ENCODE measurements at regions not wholly inside any gene's neighbourhood (a gene's known extent, or its start where the extent isn't known, plus 50 kb on each side); places are given as distances from the start of the nearest gene placed in this dataset.

GRCh38 chr7:25594122-25594521 lies 365.8 kb upstream of the NPVF start:
- ChIA-PET POLR2A (ENCODE audit: low non-redundant PET) (no interaction called here), CTCF (interaction anchor here (0.6 kb wide), 2 partner anchors 20 to 821 kb away, joined by 3 to 5 read pairs; no protein-coding TSS in a partner anchor)
- H3K27ac ChIP-seq: no peak overlapping the region
- TF ChIP-seq CTCF (conservative IDR thresholded peaks at IDR 0.05; ENCODE audit: low read depth): no peak
- no peak for DNase-seq (ENCODE audit: low spot score)

- POLR2A ChIA-PET (ENCODE audit: low non-redundant PET): no interaction called here
- CTCF ChIA-PET: interaction anchor here (0.6 kb wide), 2 partner anchors 20 to 820 kb away, joined by 3 to 5 read pairs; no protein-coding TSS in a partner anchor
- no peak for TF ChIP-seq CTCF (conservative IDR thresholded peaks at IDR 0.05; ENCODE audit: low read depth)
- DNase-seq (ENCODE audit: low spot score): no peak
- H3K27ac ChIP-seq: no peak overlapping the region
These were observed 366.4 kb upstream of the NPVF start for GRCh38 chr7:25594728-25595127.

GRCh38 chr7:25595996-25596395 lies 367.7 kb upstream of the NPVF start:
- no peak overlapping the region for H3K27ac ChIP-seq
- DNase-seq (ENCODE audit: low spot score): no peak
- ChIA-PET CTCF (no interaction called here), POLR2A (ENCODE audit: low non-redundant PET) (no interaction called here)
- no peak for TF ChIP-seq CTCF (conservative IDR thresholded peaks at IDR 0.05; ENCODE audit: low read depth)

GRCh38 chr7:25596443-25596842 lies 368.2 kb upstream of the NPVF start:
- TF ChIP-seq CTCF (conservative IDR thresholded peaks at IDR 0.05; ENCODE audit: low read depth): no peak
- POLR2A ChIA-PET (ENCODE audit: low non-redundant PET): no interaction called here
- CTCF ChIA-PET: no interaction called here
- DNase-seq (ENCODE audit: low spot score): no peak
- no peak overlapping the region for H3K27ac ChIP-seq

- no peak for TF ChIP-seq CTCF (conservative IDR thresholded peaks at IDR 0.05; ENCODE audit: low read depth)
- DNase-seq (ENCODE audit: low spot score): no peak
- POLR2A ChIA-PET (ENCODE audit: low non-redundant PET): no interaction called here
- H3K27ac ChIP-seq: no peak overlapping the region
- CTCF ChIA-PET: no interaction called here
These were observed 369.7 kb upstream of the NPVF start for GRCh38 chr7:25597946-25598345.

GRCh38 chr7:25598765-25599164 lies 370.5 kb upstream of the NPVF start:
- CTCF ChIA-PET: no interaction called here
- POLR2A ChIA-PET (ENCODE audit: low non-redundant PET): no interaction called here
- no peak overlapping the region for H3K27ac ChIP-seq
- no peak for TF ChIP-seq CTCF (conservative IDR thresholded peaks at IDR 0.05; ENCODE audit: low read depth)
- DNase-seq (ENCODE audit: low spot score): no peak

All from RWPE1 (cell line).